Upper lobe of right lung (tissue), 1 donor: ENCODE measurements at regions not wholly inside any gene's neighbourhood (a gene's known extent, or its start where the extent isn't known, plus 50 kb on each side); places are given as distances from the start of the nearest gene placed in this dataset.

ENCODE experiments used
- ATAC-seq: fragments of 200-7000 bp; cut with Tn5 transposase; one replicate; pipeline ENCODE4 v1.9.1; 2020; ENCODE audit warnings: mild to moderate bottlenecking, moderate library complexity
- DNase-seq: peaks from one replicate; pipeline ENCODE4 v3.0.0-alpha.2; 2020
- H3K27ac ChIP-seq: fragments of 200-600 bp; one replicate; pipeline ENCODE4 v1.8.0; 2022
- H3K27me3 ChIP-seq: fragments of 200-600 bp; one replicate; pipeline ENCODE4 v1.8.0; 2022; ENCODE audit warnings: mild to moderate bottlenecking
- H3K36me3 ChIP-seq: fragments of 200-600 bp; one replicate; pipeline ENCODE4 v1.8.0; 2022
- H3K4me1 ChIP-seq: fragments of 200-600 bp; one replicate; pipeline ENCODE4 v1.8.0; 2022
- H3K4me3 ChIP-seq: fragments of 200-600 bp; one replicate; pipeline ENCODE4 v1.8.0; 2022; ENCODE audit warnings: mild to moderate bottlenecking
- H3K9me3 ChIP-seq: fragments of 200-600 bp; one replicate; pipeline ENCODE4 v1.8.0; 2022
- CTCF ChIP-seq: fragments of 200-600 bp; IDR thresholded peaks from one replicate; pipeline ENCODE4 v1.8.0; 2022; ENCODE audit warnings: antibody characterized with exemption
- intact Hi-C: fragments of 100-400 bp; cut with DNase I; formaldehyde crosslinking; loops from one replicate; pipeline ENCODE4 v1.11.0; 2022
- donor health status: DM: no; HTN: yes; CAD: no; lungs with severe emphysema.

GRCh38 chr3:177294221-177294620 lies 96.9 kb upstream of the TBL1XR1 start:
- Histone ChIP-seq H3K9me3 (no peaks in the 10 kb centered on the region), H3K4me3 (no peak overlapping the region), H3K4me1 (no peaks in the 10 kb centered on the region), H3K27me3 (no peaks in the 10 kb centered on the region), H3K27ac (no peak overlapping the region), H3K36me3 (no peaks in the 10 kb centered on the region)
- intact Hi-C loops = no loop called here
- DNase-seq (no peak), ATAC-seq (peak; percentile 50)
- TF ChIP-seq CTCF = no peak

GRCh38 chr3:177295116-177295515 lies 97.8 kb upstream of the TBL1XR1 start:
- TF ChIP-seq CTCF = no peak
- no peak for DNase-seq
- Histone ChIP-seq H3K9me3 (no peaks in the 10 kb centered on the region), H3K4me1 (peaks cover 5% of the 10 kb centered on the region), H3K27me3 (no peaks in the 10 kb centered on the region), H3K4me3 (no peak overlapping the region), H3K27ac (no peak overlapping the region), H3K36me3 (no peaks in the 10 kb centered on the region)
- intact Hi-C loops = no loop called here
- no peak for ATAC-seq

GRCh38 chr3:177299250-177299649 lies 102.0 kb upstream of the TBL1XR1 start:
- TF ChIP-seq CTCF = no peak
- Histone ChIP-seq H3K27ac (no peak overlapping the region), H3K4me3 (no peak overlapping the region), H3K36me3 (no peaks in the 10 kb centered on the region), H3K9me3 (no peaks in the 10 kb centered on the region), H3K4me1 (peaks cover 8% of the 10 kb centered on the region), H3K27me3 (no peaks in the 10 kb centered on the region)
- ATAC-seq = no peak
- intact Hi-C loops = no loop called here
- DNase-seq = no peak

- no peak for TF ChIP-seq CTCF
- no peaks in the 10 kb centered on the region for H3K36me3 ChIP-seq
- ATAC-seq (peak; percentile 96), DNase-seq (no peak)
- H3K4me1 ChIP-seq = peaks cover 8% of the 10 kb centered on the region
- intact Hi-C loops = no loop called here
- H3K4me3 ChIP-seq = no peak overlapping the region
- no peaks in the 10 kb centered on the region for H3K27me3 ChIP-seq
- H3K27ac ChIP-seq = no peak overlapping the region
- H3K9me3 ChIP-seq = no peaks in the 10 kb centered on the region
These were observed 103.0 kb upstream of the TBL1XR1 start for GRCh38 chr3:177300039-177300833.

GRCh38 chr3:177300842-177301241 lies 103.6 kb upstream of the TBL1XR1 start:
- Histone ChIP-seq H3K9me3 (no peaks in the 10 kb centered on the region), H3K36me3 (no peaks in the 10 kb centered on the region), H3K4me3 (no peak overlapping the region), H3K27me3 (no peaks in the 10 kb centered on the region), H3K4me1 (peaks cover 8% of the 10 kb centered on the region), H3K27ac (no peak overlapping the region)
- intact Hi-C loops = no loop called here
- no peak for DNase-seq
- ATAC-seq = no peak
- no peak for TF ChIP-seq CTCF
